HCT116 (cell line): ENCODE measurements at regions not wholly inside any gene's neighbourhood (a gene's known extent, or its start where the extent isn't known, plus 50 kb on each side); places are given as distances from the start of the nearest gene placed in this dataset.
"Not testable (repeated sequence)": the region's sequence is repeated elsewhere in the genome, so short reads cannot be mapped to it uniquely, and the experiment has no call there.

Experiments
- ATAC-seq: fragments of 200-7000 bp; cut with Tn5 transposase; 2 replicates; pipeline ENCODE4 v1.9.1; 2020; ENCODE audit warnings: mild to moderate bottlenecking, moderate library complexity
- BruUV-seq: library from RNA; stranded (reverse); fragments of 400-500 nt; replicated peaks from 2 replicates; lab custom pipeline; 2021; lab: Mats Ljungman, UMichigan
- CTCF ChIA-PET: fragments of 300-600 bp; sonication (Branson Sonifier 250); formaldehyde crosslinking; loops from one replicate; lab custom pipeline; 2021; ENCODE audit warnings: antibody characterized with exemption; lab: Charles Lee
- POLR2A ChIA-PET: fragments of 300-600, 350-600 bp; sonication (Branson Sonifier 250); formaldehyde crosslinking; loops from one replicate; lab custom pipeline; 2021; ENCODE audit warnings: antibody characterized with exemption; lab: Charles Lee
- RAD21 ChIA-PET, 2 experiments: fragments of 300-600 bp; sonication (Branson Sonifier 250); formaldehyde crosslinking; loops; one replicate each; lab custom pipeline; 2023; ENCODE audit warnings: low total read pairs in 2 of 2; ENCODE audit not compliant: uncharacterized antibody in 2 of 2, unreplicated experiment in 2 of 2, low non-redundant PET in 1 of 2; lab: Charles Lee
- DNase-seq: peaks from one replicate; pipeline ENCODE4 v3.0.0-alpha.2; 2010; ENCODE audit warnings: low read depth, low spot score
- H2AFZ ChIP-seq: fragments of 200-600 bp; shearing (Covaris generic), sonication (generic); 2 replicates; pipeline ENCODE4 v1.6.1; 2017; ENCODE audit warnings: low read depth, mixed run types, mixed read lengths, antibody characterized with exemption, low read length; ENCODE audit not compliant: poor library complexity, severe bottlenecking
- H3K27ac ChIP-seq: 2 replicates; pipeline ENCODE4 v1.5.1; 2012; ENCODE audit warnings: low read depth, low read length
- H3K27me3 ChIP-seq: fragments of 200-600 bp; sonication (generic); 2 replicates; pipeline ENCODE4 v1.6.1; 2016; ENCODE audit warnings: mixed run types, low read length, mixed read lengths; ENCODE audit not compliant: insufficient read depth
- H3K36me3 ChIP-seq, 2 experiments: fragments of 200-500 bp in 1 of 2; fragments of 200-600 bp in 1 of 2; sonication (Bioruptor generic) in 1 of 2; sonication (generic) in 1 of 2; 2 replicates each; pipeline versions ENCODE4 v1.5.1 to v1.6.1; 2014 to 2016; ENCODE audit warnings: low read length in 2 of 2, inconsistent platforms in 1 of 2, mixed read lengths in 1 of 2, mixed run types in 1 of 2; ENCODE audit not compliant: insufficient read depth in 2 of 2, control insufficient read depth in 1 of 2
- H3K4me1 ChIP-seq, 2 experiments: fragments of 200-600 bp in 1 of 2; sonication (generic) in 1 of 2; 2 replicates each; pipeline versions ENCODE4 v1.5.1 to v1.6.1; 2012 to 2017; ENCODE audit warnings: low read length in 2 of 2, inconsistent platforms in 1 of 2, mild to moderate bottlenecking in 1 of 2, mixed read lengths in 1 of 2, mixed run types in 1 of 2, moderate library complexity in 1 of 2; ENCODE audit not compliant: insufficient read depth in 2 of 2, control insufficient read depth in 1 of 2
- H3K4me2 ChIP-seq: fragments of 200-600 bp; sonication (generic); 2 replicates; pipeline ENCODE4 v1.6.1; 2017; ENCODE audit warnings: mixed run types, low read length, mixed read lengths
- H3K4me3 ChIP-seq, 2 experiments: fragments of 200-600 bp in 1 of 2; sonication (generic) in 1 of 2; replicated peaks in 1 of 2; 2 replicates each; pipeline ENCODE4 v1.5.1; 2011 to 2016; ENCODE audit warnings: low read length in 2 of 2, control low read depth in 1 of 2, low read depth in 1 of 2, mild to moderate bottlenecking in 1 of 2, mixed read lengths in 1 of 2, mixed run types in 1 of 2
- H3K79me2 ChIP-seq: fragments of 200-600 bp; sonication (generic); 2 replicates; pipeline ENCODE4 v1.6.1; 2017; ENCODE audit warnings: mild to moderate bottlenecking, mixed run types, low read length, moderate library complexity, mixed read lengths; ENCODE audit not compliant: insufficient read depth
- H3K9ac ChIP-seq: fragments of 200-600 bp; sonication (generic); 2 replicates; pipeline ENCODE4 v1.6.1; 2016; ENCODE audit warnings: low read length, mixed read lengths
- H3K9me2 ChIP-seq: fragments of 200-600 bp; sonication (generic), shearing (Covaris generic); 2 replicates; pipeline ENCODE4 v1.6.1; 2017; ENCODE audit warnings: mixed run types, mild to moderate bottlenecking, moderate library complexity; ENCODE audit not compliant: insufficient read depth
- H3K9me3 ChIP-seq, 2 experiments: fragments of 200-500 bp in 1 of 2; fragments of 200-600 bp in 1 of 2; sonication (Bioruptor generic) in 1 of 2; sonication (generic) in 1 of 2; 2 replicates each; pipeline ENCODE4 v1.6.1; 2014 to 2017; ENCODE audit warnings: low read length in 2 of 2, mixed read lengths in 2 of 2, inconsistent platforms in 1 of 2, low read depth in 1 of 2, mild to moderate bottlenecking in 1 of 2, mixed run types in 1 of 2, moderate library complexity in 1 of 2; ENCODE audit not compliant: control insufficient read depth in 1 of 2, insufficient read depth in 1 of 2
- H4K20me1 ChIP-seq: fragments of 200-600 bp; sonication (generic), shearing (Covaris generic); 2 replicates; pipeline ENCODE4 v1.6.1; 2017; ENCODE audit warnings: mixed run types, mild to moderate bottlenecking, moderate library complexity; ENCODE audit not compliant: insufficient read depth
- CBX3 ChIP-seq: IDR thresholded peaks from 2 replicates; pipeline ENCODE4 v1.6.1; 2012; ENCODE audit warnings: low read depth
- CEBPB ChIP-seq: IDR thresholded peaks from 2 replicates; pipeline ENCODE4 v1.6.1; 2012; ENCODE audit warnings: low read depth
- EGR1 ChIP-seq: IDR thresholded peaks from 2 replicates; pipeline ENCODE4 v1.6.1; 2012; ENCODE audit warnings: low read depth
- EZH2phosphoT487 ChIP-seq: fragments of 200-600 bp; IDR thresholded peaks from 2 replicates; pipeline ENCODE4 v1.6.1; 2018; ENCODE audit warnings: antibody characterized with exemption, borderline replicate concordance
- JUND ChIP-seq: IDR thresholded peaks from 2 replicates; pipeline ENCODE4 v1.6.1; 2012
- POLR2A ChIP-seq: IDR thresholded peaks from 2 replicates; pipeline ENCODE4 v1.7.0; 2011; ENCODE audit warnings: borderline replicate concordance; ENCODE audit not compliant: insufficient read depth, insufficient read length; ENCODE audit errors: extremely low read depth
- SIN3A ChIP-seq: IDR thresholded peaks from 2 replicates; pipeline ENCODE4 v1.6.1; 2012; ENCODE audit warnings: low read depth
- SP1 ChIP-seq: IDR thresholded peaks from 2 replicates; pipeline ENCODE4 v1.6.1; 2012; ENCODE audit warnings: low read depth
- YY1 ChIP-seq: IDR thresholded peaks from 2 replicates; pipeline ENCODE4 v1.6.1; 2011; ENCODE audit warnings: low read length, low read depth, moderate library complexity, mild to moderate bottlenecking; ENCODE audit not compliant: insufficient replicate concordance; ENCODE audit errors: extremely low read depth
- ZNF274 ChIP-seq: fragments of 200-500 bp; sonication (Bioruptor generic); IDR thresholded peaks from 2 replicates; pipeline ENCODE4 v1.6.1; 2014; ENCODE audit warnings: mild to moderate bottlenecking, low read depth, low read length, inconsistent platforms
- intact Hi-C: fragments of 100-400 bp; cut with micrococcal nuclease; formaldehyde crosslinking; loops from 2 replicates; pipeline ENCODE4 v1.10.0; 2022
- TF ChIP-seq, protein P1 (sequence below): IDR thresholded peaks from 2 replicates; pipeline ENCODE4 v1.6.1; 2012; ENCODE audit warnings: low read depth
- TF ChIP-seq, protein P2 (sequence below): IDR thresholded peaks from 2 replicates; pipeline ENCODE4 v1.6.1; 2012

DNA sequence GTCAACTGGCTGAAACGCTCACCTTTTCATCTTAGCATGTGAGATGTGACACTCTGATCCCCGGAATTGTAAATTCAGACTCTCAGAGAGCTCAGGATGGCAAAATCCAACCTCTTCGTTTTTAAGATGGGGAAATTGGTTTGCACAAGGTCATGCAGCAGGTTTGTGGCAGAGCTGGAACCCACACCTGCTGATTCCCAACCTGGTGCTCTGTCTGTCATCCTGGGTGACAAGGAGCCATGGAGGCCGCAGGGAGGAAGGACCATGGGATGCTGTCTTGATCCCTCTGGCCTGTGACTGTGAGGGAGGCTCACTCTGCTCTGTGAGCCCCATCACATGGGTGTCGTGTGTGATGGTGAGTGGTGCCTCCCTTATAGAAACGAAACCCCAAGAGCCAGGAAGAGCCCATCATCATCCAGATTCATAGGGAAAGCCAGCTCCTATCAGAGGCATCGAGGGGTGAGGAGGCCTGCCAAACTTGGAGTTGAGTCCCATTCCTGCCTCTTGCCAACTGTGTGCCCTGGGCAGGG lies 87.4 kb upstream of the SYT13 start (continued):
- TF ChIP-seq, protein P1, sequence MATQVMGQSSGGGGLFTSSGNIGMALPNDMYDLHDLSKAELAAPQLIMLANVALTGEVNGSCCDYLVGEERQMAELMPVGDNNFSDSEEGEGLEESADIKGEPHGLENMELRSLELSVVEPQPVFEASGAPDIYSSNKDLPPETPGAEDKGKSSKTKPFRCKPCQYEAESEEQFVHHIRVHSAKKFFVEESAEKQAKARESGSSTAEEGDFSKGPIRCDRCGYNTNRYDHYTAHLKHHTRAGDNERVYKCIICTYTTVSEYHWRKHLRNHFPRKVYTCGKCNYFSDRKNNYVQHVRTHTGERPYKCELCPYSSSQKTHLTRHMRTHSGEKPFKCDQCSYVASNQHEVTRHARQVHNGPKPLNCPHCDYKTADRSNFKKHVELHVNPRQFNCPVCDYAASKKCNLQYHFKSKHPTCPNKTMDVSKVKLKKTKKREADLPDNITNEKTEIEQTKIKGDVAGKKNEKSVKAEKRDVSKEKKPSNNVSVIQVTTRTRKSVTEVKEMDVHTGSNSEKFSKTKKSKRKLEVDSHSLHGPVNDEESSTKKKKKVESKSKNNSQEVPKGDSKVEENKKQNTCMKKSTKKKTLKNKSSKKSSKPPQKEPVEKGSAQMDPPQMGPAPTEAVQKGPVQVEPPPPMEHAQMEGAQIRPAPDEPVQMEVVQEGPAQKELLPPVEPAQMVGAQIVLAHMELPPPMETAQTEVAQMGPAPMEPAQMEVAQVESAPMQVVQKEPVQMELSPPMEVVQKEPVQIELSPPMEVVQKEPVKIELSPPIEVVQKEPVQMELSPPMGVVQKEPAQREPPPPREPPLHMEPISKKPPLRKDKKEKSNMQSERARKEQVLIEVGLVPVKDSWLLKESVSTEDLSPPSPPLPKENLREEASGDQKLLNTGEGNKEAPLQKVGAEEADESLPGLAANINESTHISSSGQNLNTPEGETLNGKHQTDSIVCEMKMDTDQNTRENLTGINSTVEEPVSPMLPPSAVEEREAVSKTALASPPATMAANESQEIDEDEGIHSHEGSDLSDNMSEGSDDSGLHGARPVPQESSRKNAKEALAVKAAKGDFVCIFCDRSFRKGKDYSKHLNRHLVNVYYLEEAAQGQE: no peak
- no peak for TF ChIP-seq EGR1
- no peak for TF ChIP-seq CEBPB
- no peak for TF ChIP-seq EZH2phosphoT487
- TF ChIP-seq SIN3A: no peak
- no peak for TF ChIP-seq YY1
- no peak for TF ChIP-seq CBX3
- no peak for TF ChIP-seq ZNF274
- no peak for TF ChIP-seq POLR2A
- no peak for TF ChIP-seq JUND
- TF ChIP-seq, protein P2, sequence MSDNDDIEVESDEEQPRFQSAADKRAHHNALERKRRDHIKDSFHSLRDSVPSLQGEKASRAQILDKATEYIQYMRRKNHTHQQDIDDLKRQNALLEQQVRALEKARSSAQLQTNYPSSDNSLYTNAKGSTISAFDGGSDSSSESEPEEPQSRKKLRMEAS: no peak
- no peak for TF ChIP-seq SP1

DNA sequence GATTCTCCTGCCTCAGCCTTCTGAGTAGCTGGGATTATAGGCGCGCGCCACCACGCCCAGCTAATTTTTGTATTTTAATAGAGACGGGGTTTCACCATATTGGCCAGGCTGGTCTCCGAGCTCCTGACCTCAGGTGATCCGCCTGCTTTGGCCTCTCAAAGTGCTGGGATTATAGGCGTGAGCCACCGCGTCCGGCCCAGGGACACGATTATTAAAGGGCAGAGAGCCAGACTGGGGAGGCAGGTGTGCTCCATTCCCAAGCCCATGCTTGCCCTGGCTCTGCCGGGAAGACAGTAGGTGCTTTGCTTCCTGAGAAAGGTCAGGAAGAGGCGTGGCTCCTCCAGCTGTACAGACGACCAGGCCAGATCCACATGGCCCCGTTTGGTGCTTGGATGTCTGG lies 86.3 kb upstream of the SYT13 start:
- H3K27ac ChIP-seq, intact Hi-C loops, H3K36me3 ChIP-seq, POLR2A ChIA-PET, H3K9ac ChIP-seq, H3K4me2 ChIP-seq, BruUV-seq, H3K4me3 ChIP-seq, ATAC-seq, H3K9me3 ChIP-seq, RAD21 ChIA-PET, H2AFZ ChIP-seq, H4K20me1 ChIP-seq, H3K79me2 ChIP-seq, H3K4me1 ChIP-seq, H3K9me2 ChIP-seq, DNase-seq: not testable (repeated sequence)
- H3K27me3 ChIP-seq: peaks cover 15% of the 10 kb centered on the region; the same call in 1 of the 2 replicates
- CTCF ChIA-PET: interaction anchor here (2.4 to 7.0 kb wide), 3 partner anchors 283 to 399 kb away, joined by 17 to 124 read pairs (median 48); no protein-coding TSS in a partner anchor
